CD4-positive, alpha-beta T cell treated with Interleukin-4 for 4 hours (primary cell): ENCODE measurements at regions not wholly inside any gene's neighbourhood (a gene's known extent, or its start where the extent isn't known, plus 50 kb on each side); places are given as distances from the start of the nearest gene placed in this dataset.
"Not testable (repeated sequence)": the region's sequence is repeated elsewhere in the genome, so short reads cannot be mapped to it uniquely, and the experiment has no call there.

Experiments used
- DNase-seq: peaks from one replicate; pipeline ENCODE4 v3.0.0-alpha.2; 2020

DNA sequence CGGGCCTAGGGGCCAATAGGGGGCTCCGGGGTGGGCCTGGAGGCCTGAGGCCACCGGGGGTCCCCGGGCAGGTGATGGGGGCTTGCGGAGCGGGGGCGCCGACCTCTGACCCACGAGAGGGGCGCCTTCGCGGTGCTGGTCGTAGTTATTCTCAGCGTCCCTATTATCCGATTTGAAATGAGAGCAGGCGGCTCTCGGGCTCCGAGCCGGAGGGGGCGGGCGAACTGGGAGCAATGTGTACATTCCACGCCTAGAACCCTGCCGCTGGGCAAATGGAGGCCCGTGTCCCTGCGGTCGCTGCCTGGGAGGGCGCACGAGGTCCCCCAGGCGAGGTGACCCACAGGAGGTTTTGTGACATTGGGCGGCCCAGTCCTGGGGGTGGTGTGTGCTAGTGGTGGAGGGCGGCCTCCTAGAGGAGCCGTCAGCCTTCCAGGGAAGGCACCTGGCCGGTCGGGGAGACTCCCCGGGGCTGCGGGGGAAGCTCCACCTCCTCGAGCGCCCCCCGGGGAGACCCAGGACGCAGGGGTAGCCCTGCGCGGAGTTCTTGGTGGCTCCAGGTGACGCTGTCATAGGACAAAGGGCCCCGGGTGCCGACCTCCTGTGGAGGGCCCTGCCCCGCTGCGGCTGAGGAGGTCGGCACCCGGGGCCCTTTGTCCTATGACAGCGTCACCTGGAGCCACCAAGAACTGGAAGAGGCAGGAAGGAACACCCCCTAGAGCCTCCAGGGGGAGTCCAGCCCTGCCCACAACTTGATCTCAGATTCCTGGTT is 102.6 kb upstream of the PRKX start:
- DNase-seq = no peak

- peak; percentile 60 for DNase-seq
These were observed 98.2 kb upstream of the PRKX start for GRCh38 chrX:3811331-3812311.

DNA sequence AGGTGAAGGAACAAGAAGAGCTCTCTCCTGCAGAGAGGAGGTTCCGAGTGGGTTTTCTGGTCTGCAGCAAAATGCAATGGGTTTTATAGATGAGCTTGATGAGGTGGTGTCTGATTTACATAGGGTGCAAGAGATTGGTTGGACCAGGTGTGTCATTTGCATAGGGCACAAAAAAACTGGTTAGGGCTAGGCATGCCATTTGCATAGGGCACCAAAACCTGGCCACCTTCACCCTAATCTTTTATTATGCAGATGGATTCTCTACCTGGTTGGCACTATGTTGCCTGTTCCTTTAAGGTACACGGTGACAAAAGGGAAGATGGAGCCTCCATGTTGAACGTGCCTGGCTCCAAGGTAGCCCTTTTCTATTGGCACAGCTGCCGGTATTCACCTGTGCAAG is 94.5 kb upstream of the PRKX start:
- no peak for DNase-seq

- no peak for DNase-seq
These were observed 93.2 kb upstream of the PRKX start for GRCh38 chrX:3806630-3807029.

GRCh38 chrX:3803713-3804112 is 90.3 kb upstream of the PRKX start:
- DNase-seq = no peak

GRCh38 chrX:3803305-3803704 is 89.9 kb upstream of the PRKX start:
- DNase-seq = no peak

DNA sequence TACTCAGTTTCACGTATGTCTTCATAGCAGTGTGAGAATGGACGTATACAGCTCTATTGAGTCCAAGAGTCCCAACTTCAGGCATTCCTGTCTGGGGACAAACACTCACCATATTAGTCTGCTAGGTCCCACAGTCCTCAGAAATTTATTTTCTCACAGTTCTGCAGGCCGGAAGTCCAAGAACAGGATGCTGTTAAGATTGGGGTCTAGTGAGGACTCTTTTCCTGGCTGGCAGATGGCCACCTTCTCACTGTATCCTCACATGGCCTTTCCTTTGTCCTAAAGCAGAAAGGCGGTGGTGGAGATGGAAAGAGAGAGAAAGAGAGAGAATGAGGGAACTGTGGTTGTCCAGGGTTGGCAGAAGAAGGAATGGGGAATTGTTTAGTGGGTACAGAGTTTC is 82.0 kb upstream of the PRKX start:
- DNase-seq = not testable (repeated sequence)

GRCh38 chrX:3791449-3791848 is 78.0 kb upstream of the PRKX start:
- no peak for DNase-seq

- peak; percentile 29 for DNase-seq
These were observed 75.2 kb upstream of the PRKX start for GRCh38 chrX:3788494-3789233.

- no peak for DNase-seq
These were observed 74.4 kb upstream of the PRKX start for GRCh38 chrX:3787856-3788255.

DNA sequence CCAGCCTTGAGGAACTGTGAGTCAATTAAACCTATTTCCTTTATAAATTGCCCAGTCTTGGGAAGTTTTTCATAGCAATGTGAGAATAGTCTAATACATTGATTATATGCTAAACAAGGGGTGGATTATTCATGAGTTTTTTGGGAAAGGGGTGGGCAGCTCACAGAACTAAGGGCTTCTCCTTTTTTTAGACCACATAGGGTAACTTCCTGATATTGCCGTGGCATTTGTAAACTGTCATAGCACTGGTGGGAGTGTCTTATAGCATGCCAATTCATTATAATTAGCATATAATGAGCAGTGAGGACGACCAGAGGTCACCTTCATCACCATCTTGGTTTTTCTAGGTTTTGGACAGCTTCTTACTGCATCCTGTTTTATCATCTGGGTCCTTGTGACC is 72.4 kb upstream of the PRKX start:
- DNase-seq = not testable (repeated sequence)

GRCh38 chrX:3780564-3780963 is 67.1 kb upstream of the PRKX start:
- no peak for DNase-seq

GRCh38 chrX:3779546-3779945 is 66.1 kb upstream of the PRKX start:
- DNase-seq = no peak

DNA sequence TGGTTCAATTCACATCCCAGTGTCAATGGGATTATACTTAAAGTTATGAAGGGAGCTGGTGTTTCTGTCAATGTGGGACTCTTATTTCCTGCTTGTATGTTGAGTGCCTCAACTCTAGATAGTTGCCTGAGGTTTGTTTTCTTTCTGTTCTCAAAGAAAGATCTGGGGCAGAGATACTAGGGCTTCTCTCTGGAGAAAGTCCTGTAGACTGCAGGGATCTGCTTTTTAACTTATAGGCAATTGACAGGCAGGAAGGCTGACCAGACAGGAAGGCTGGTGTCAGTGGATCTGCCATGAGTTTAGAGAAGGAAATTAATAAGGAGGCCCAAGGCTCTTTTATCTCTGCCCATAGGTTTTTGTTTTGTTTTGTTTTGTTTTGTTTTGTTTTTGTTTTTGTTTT is 64.0 kb upstream of the PRKX start:
- DNase-seq = peak; percentile 0

GRCh38 chrX:3771766-3772165 is 58.3 kb upstream of the PRKX start:
- DNase-seq = no peak

- no peak for DNase-seq
These were observed 55.4 kb upstream of the PRKX start for GRCh38 chrX:3768881-3769280.
